ENCODE measurements at regions not wholly inside any gene's neighbourhood (a gene's known extent, or its start where the extent isn't known, plus 50 kb on each side); places are given as distances from the start of the nearest gene placed in this dataset.
"Not testable (repeated sequence)": the region's sequence is repeated elsewhere in the genome, so short reads cannot be mapped to it uniquely, and the experiment has no call there.

DNA sequence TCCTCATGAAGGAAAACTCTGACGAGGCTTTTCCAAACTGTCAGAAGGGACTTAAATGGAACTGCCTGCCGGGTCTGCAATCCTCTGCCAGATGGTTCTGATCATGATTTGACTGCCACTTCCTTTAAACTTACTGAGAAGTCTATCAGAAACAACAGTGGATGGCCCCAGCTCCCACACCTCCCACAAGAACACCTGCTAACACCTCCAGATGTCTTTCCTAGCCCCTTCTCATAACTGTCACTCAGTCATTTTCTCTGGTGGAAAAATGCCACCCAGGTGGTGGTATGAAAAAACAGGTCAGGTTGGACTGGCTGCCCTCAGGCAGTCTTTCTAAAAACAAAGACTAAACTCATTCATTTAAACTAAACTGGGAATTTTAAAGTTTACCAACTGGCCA is 66.7 kb upstream of the ABCD3 start:
- no peak for DNase-seq
- WGBS, 2 donors, result 31 to 48% methylated on average over 2 of the region's 2 CpGs
- TF ChIP-seq POLR2AphosphoS5 (IDR thresholded peaks at IDR 0.05) (no peak), EP300 (IDR thresholded peaks at IDR 0.05) (no peak), POLR2A (IDR thresholded peaks at IDR 0.05) (no peak)
- TF ChIP-seq, protein P1, sequence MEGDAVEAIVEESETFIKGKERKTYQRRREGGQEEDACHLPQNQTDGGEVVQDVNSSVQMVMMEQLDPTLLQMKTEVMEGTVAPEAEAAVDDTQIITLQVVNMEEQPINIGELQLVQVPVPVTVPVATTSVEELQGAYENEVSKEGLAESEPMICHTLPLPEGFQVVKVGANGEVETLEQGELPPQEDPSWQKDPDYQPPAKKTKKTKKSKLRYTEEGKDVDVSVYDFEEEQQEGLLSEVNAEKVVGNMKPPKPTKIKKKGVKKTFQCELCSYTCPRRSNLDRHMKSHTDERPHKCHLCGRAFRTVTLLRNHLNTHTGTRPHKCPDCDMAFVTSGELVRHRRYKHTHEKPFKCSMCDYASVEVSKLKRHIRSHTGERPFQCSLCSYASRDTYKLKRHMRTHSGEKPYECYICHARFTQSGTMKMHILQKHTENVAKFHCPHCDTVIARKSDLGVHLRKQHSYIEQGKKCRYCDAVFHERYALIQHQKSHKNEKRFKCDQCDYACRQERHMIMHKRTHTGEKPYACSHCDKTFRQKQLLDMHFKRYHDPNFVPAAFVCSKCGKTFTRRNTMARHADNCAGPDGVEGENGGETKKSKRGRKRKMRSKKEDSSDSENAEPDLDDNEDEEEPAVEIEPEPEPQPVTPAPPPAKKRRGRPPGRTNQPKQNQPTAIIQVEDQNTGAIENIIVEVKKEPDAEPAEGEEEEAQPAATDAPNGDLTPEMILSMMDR (IDR thresholded peaks at IDR 0.05), result no peak
- H3K27ac ChIP-seq, result no peak overlapping the region
- no peak for ATAC-seq (ENCODE audit: low FRiP score in 2 of 2)
- no peaks in the 10 kb centered on the region for H3K9me3 ChIP-seq
- no peak overlapping the region for H3K4me3 ChIP-seq
- H3K27me3 ChIP-seq, result no peaks in the 10 kb centered on the region
- peaks cover 0 to 2% (median 0%) of the 10 kb centered on the region in 4 donors for H3K4me1 ChIP-seq
- no peaks in the 10 kb centered on the region for H3K36me3 ChIP-seq

DNA sequence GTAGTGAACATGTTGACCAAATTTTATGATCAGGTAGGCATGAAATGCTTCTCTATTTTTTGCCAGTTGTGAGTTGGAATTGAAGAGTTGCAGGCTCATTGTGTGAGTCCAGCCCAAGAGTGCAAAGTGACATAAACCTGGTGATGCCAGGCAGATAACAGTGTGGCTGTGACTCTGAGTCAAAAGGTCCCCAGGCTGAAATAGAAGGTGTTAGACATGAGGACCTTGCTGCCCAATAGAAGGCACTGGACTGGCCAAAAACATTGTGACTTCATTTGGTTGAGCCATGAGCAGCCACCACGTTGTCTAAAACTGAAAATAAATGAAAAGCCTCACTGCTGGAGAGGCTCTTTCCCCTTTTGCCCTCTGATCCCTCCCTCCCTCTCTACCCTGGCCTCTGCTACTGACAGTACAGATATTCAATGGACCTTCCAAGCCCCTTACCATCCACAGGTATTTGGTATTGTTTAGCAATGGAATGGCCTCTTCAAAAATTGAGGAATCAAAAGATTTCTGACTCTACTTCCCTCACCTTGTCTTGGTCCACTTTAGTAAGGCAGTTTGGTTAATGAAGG is 67.8 kb upstream of the ABCD3 start:
- no peaks in the 10 kb centered on the region for H3K27me3 ChIP-seq
- DNase-seq (no peak), ATAC-seq (ENCODE audit: low FRiP score in 2 of 2) (no peak)
- WGBS, 2 donors, result 50 to 67% methylated on average over 1 of the region's 1 CpG
- TF ChIP-seq POLR2A (IDR thresholded peaks at IDR 0.05) (no peak), EP300 (IDR thresholded peaks at IDR 0.05) (no peak)
- no peaks in the 10 kb centered on the region for H3K36me3 ChIP-seq
- H3K9me3 ChIP-seq, result no peaks in the 10 kb centered on the region
- H3K4me1 ChIP-seq, result no peaks in the 10 kb centered on the region
- no peak overlapping the region for H3K4me3 ChIP-seq
- H3K27ac ChIP-seq, result no peak overlapping the region

DNA sequence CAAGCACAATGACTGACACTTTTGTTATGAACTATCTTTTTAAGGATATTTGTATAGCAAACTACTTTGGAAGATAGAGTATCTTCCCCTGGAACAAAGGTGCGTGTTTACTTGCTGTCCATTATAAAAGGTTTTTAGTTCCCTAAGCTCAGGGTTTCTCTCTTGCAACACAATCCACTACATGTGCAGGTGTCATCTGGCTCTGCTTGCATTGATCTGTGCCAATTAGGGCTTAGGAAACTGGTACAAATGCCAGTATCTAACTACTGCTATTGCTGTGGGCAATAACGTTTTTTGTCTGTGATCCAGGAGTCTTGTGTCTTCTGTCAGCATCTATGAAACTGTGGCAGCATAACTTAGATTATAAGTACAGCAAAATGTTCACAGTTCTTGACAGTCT is 68.3 kb upstream of the ABCD3 start:
- WGBS, 2 donors, result 58 to 70% methylated on average over 2 of the region's 2 CpGs
- no peak overlapping the region for H3K27ac ChIP-seq
- no peak for ATAC-seq (ENCODE audit: low FRiP score in 2 of 2)
- no peaks in the 10 kb centered on the region for H3K9me3 ChIP-seq
- no peak for DNase-seq
- no peaks in the 10 kb centered on the region for H3K27me3 ChIP-seq
- no peaks in the 10 kb centered on the region for H3K36me3 ChIP-seq
- TF ChIP-seq, protein P1 (IDR thresholded peaks at IDR 0.05), result no peak
- no peak for TF ChIP-seq POLR2AphosphoS5 (IDR thresholded peaks at IDR 0.05)
- no peak for TF ChIP-seq POLR2A (IDR thresholded peaks at IDR 0.05)
- no peak for TF ChIP-seq EP300 (IDR thresholded peaks at IDR 0.05)
- no peak overlapping the region for H3K4me3 ChIP-seq
- no peaks in the 10 kb centered on the region for H3K4me1 ChIP-seq

DNA sequence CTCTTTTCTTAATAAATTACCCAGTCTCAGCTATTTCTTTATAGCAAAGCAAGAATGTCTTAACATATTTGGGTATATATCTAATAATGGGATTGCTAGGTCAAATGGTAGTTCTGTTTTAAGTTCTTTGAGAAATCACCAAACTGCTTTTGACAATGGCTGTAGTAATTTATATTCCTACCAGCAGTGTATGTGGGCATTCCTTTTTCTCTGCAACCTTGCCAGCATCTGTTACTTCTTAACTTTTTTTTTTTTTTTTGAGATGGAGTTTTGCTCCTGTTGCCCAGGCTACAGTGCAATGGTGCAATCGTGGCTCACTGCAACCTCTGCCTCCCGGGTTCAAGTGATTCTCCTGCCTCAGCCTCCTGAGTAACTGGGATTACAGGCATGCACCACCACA is 69.8 kb upstream of the ABCD3 start:
- not testable (repeated sequence) for H3K27ac ChIP-seq; H3K4me1 ChIP-seq; ATAC-seq (ENCODE audit: low FRiP score in 2 of 2); H3K36me3 ChIP-seq; H3K9me3 ChIP-seq; H3K4me3 ChIP-seq; H3K27me3 ChIP-seq; DNase-seq
- 91% methylated on average over 2 of the region's 2 CpGs; no CpG with 5 or more reads in 1 of the 2 donors for WGBS, 2 donors

DNA sequence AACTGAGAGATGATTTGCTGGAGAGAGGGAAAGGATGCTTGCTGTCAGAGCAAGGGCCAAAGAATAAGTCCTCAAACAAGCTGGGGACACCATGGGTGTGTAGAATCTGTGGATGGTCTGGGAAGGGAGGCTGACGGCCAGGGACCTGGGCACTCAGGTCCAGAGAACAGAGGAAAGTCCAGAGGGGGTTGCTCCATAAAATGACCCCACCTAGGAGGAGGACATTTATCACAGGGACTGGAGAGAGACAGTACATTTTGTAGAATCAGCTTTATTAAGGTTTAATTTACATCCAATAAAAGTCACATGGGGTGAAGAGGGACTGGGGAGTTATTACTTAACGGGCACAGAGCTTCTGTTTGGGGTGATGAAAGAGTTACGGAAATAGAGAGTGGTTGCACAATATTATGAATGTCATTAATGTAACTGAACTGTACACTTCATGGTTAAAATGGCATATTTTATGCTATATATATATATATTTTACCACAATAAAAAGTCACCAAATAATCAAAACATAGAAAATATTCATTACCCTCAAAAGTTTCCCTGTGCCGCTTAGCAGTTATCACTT is 73.0 kb upstream of the ABCD3 start:
- TF ChIP-seq, protein P1 (IDR thresholded peaks at IDR 0.05), result no peak
- TF ChIP-seq POLR2A (IDR thresholded peaks at IDR 0.05), result no peak
- no peak for TF ChIP-seq EP300 (IDR thresholded peaks at IDR 0.05)
- no peak for TF ChIP-seq POLR2AphosphoS5 (IDR thresholded peaks at IDR 0.05)
- ATAC-seq (ENCODE audit: low FRiP score in 2 of 2) (no peak), DNase-seq (no peak)
- Histone ChIP-seq H3K27ac (no peak overlapping the region), H3K36me3 (no peaks in the 10 kb centered on the region), H3K27me3 (no peaks in the 10 kb centered on the region), H3K4me1 (no peaks in the 10 kb centered on the region), H3K9me3 (no peaks in the 10 kb centered on the region), H3K4me3 (no peak overlapping the region)
- 65 to 75% methylated on average over 4 of the region's 4 CpGs for WGBS, 2 donors

DNA sequence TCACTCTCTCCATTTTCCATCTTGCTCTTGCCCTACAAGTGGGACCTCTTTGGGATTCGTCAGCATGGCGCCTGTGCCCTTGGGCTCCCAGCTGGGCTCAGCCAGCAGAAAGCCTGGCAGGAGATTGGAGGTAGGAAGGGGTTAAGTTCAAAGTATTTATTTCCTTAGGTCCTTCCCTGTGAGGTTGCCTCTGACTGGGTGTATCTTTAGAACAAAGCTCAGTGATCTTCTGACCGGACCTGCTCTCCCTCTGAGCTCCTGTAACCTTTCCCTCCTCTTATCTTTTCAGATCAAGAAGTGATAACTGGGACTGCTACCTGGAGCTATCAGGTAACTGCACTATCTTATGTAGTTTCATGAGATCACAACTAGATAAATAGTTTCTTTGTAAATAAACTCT is 75.8 kb upstream of the ABCD3 start:
- Histone ChIP-seq H3K27me3 (no peaks in the 10 kb centered on the region), H3K4me3 (no peak overlapping the region), H3K27ac (no peak overlapping the region), H3K36me3 (no peaks in the 10 kb centered on the region), H3K9me3 (no peaks in the 10 kb centered on the region), H3K4me1 (no peaks in the 10 kb centered on the region)
- ATAC-seq (ENCODE audit: low FRiP score in 2 of 2), result no peak
- WGBS, 2 donors, result 83 to 85% methylated on average over 3 of the region's 3 CpGs
- DNase-seq, result peak in 1 of 2 donors; percentile 20
- TF ChIP-seq POLR2A (IDR thresholded peaks at IDR 0.05) (no peak), POLR2AphosphoS5 (IDR thresholded peaks at IDR 0.05) (no peak), EP300 (IDR thresholded peaks at IDR 0.05) (no peak)
- TF ChIP-seq, protein P1 (IDR thresholded peaks at IDR 0.05), result no peak

Data from upper lobe of left lung (tissue), 6 donors.